H1 (cell line): ENCODE measurements at regions not wholly inside any gene's neighbourhood (a gene's known extent, or its start where the extent isn't known, plus 50 kb on each side); places are given as distances from the start of the nearest gene placed in this dataset.

Experiments used
- CTCF ChIA-PET: fragments of 300-600 bp; sonication (Branson Sonifier 250); formaldehyde crosslinking; loops from one replicate; lab custom pipeline; 2021; ENCODE audit not compliant: partially characterized antibody; lab: Charles Lee
- POLR2A ChIA-PET: fragments of 300-600 bp; sonication (Branson Sonifier 250); formaldehyde crosslinking; loops from one replicate; lab custom pipeline; 2021; ENCODE audit warnings: inconsistent platforms; ENCODE audit not compliant: partially characterized antibody; lab: Charles Lee
- DNase-seq, 2 experiments: peaks; one replicate each; pipeline versions ENCODE4 v3.0.0 to v3.0.0-alpha.2; 2010 to 2022; ENCODE audit warnings: low spot score in 2 of 2, low read depth in 1 of 2, mixed read lengths in 1 of 2
- FAIRE-seq: peaks from 2 replicates; lab custom pipeline; 2011; peaks lifted over from hg19 to GRCh38; lab: Jason Lieb, UNC
- H2AFZ ChIP-seq: 2 replicates; pipeline ENCODE4 v1.8.1; 2012; ENCODE audit warnings: low read length, inconsistent platforms
- H2AK5ac ChIP-seq: 2 replicates; pipeline ENCODE4 v1.6.1; 2013; ENCODE audit warnings: low read depth, low read length
- H2BK120ac ChIP-seq: replicated peaks from 2 replicates; pipeline ENCODE3; 2013; ENCODE audit warnings: low read depth, low read length, inconsistent platforms
- H2BK12ac ChIP-seq: 2 replicates; pipeline ENCODE4 v1.6.1; 2013; ENCODE audit warnings: low read depth, low read length
- H2BK15ac ChIP-seq: 2 replicates; pipeline ENCODE4 v1.6.1; 2013; ENCODE audit warnings: low read length
- H2BK20ac ChIP-seq: 2 replicates; pipeline ENCODE4 v1.6.1; 2013; ENCODE audit warnings: low read length
- H2BK5ac ChIP-seq: 2 replicates; pipeline ENCODE4 v1.6.1; 2013; ENCODE audit warnings: low read depth, low read length
- H3K14ac ChIP-seq: 2 replicates; pipeline ENCODE4 v1.6.1; 2013; ENCODE audit warnings: inconsistent platforms; ENCODE audit not compliant: insufficient read length
- H3K18ac ChIP-seq: 2 replicates; pipeline ENCODE4 v1.6.1; 2013; ENCODE audit warnings: low read length; ENCODE audit errors: extremely low read depth
- H3K23ac ChIP-seq: 2 replicates; pipeline ENCODE4 v1.6.1; 2013; ENCODE audit warnings: inconsistent platforms; ENCODE audit not compliant: insufficient read length
- H3K23me2 ChIP-seq: 2 replicates; pipeline ENCODE4 v1.6.1; 2013; ENCODE audit warnings: low read depth, low read length
- H3K27ac ChIP-seq: 2 replicates; pipeline ENCODE4 v1.6.1; 2011; ENCODE audit warnings: low read depth, low read length, inconsistent platforms
- H3K27me3 ChIP-seq, 4 experiments: replicated peaks in 1 of 4; 1 replicate in 1 of 4; 2 replicates in 3 of 4; pipeline versions ENCODE4 v1.6.1 to v1.8.1; 2011 to 2013; ENCODE audit warnings: low read length in 3 of 4, mild to moderate bottlenecking in 3 of 4, inconsistent platforms in 2 of 4, mixed read lengths in 2 of 4, moderate library complexity in 1 of 4; ENCODE audit not compliant: control insufficient read depth in 3 of 4, insufficient read depth in 3 of 4; ENCODE audit errors: extremely low read depth in 1 of 4
- H3K36me3 ChIP-seq, 4 experiments: 2 replicates each; pipeline versions ENCODE4 v1.6.1 to v1.8.1; 2011 to 2013; ENCODE audit warnings: mild to moderate bottlenecking in 4 of 4, low read length in 3 of 4, moderate library complexity in 2 of 4, control low read depth in 1 of 4, inconsistent platforms in 1 of 4; ENCODE audit not compliant: insufficient read depth in 4 of 4, control insufficient read depth in 2 of 4
- H3K4ac ChIP-seq: replicated peaks from 2 replicates; pipeline ENCODE3; 2013; ENCODE audit warnings: low read length, low read depth, mixed read lengths, inconsistent platforms; ENCODE audit not compliant: insufficient read length
- H3K4me1 ChIP-seq, 4 experiments: replicated peaks in 1 of 4; 1 replicate in 1 of 4; 2 replicates in 3 of 4; pipeline versions ENCODE4 v1.6.1 to v1.8.1; 2011 to 2013; ENCODE audit warnings: low read length in 3 of 4, inconsistent platforms in 2 of 4, mixed read lengths in 1 of 4; ENCODE audit not compliant: insufficient read depth in 4 of 4, control insufficient read depth in 3 of 4
- H3K4me2 ChIP-seq, 2 experiments: 2 replicates each; pipeline versions ENCODE4 v1.6.1 to v1.8.1; 2011 to 2013; ENCODE audit warnings: low read depth in 2 of 2, low read length in 2 of 2, control low read depth in 1 of 2, inconsistent platforms in 1 of 2, mild to moderate bottlenecking in 1 of 2; ENCODE audit not compliant: insufficient read depth in 1 of 2
- H3K4me3 ChIP-seq, 4 experiments: fragments of 200-600, 300-600 bp in 1 of 4; sonication (generic), shearing (Covaris generic), sonication (Bioruptor Twin) in 1 of 4; 2 replicates each; pipeline versions ENCODE4 v1.5.1 to v1.8.1; 2011 to 2016; ENCODE audit warnings: low read length in 4 of 4, low read depth in 3 of 4, control low read depth in 2 of 4, inconsistent platforms in 2 of 4, mild to moderate bottlenecking in 2 of 4, mixed read lengths in 1 of 4, moderate library complexity in 1 of 4; ENCODE audit not compliant: insufficient read depth in 2 of 4; ENCODE audit errors: extremely low read depth in 1 of 4
- H3K56ac ChIP-seq: replicated peaks from 2 replicates; pipeline ENCODE3; 2013; ENCODE audit warnings: low read depth, mild to moderate bottlenecking, mixed read lengths, low read length, inconsistent platforms; ENCODE audit not compliant: insufficient read length
- H3K79me1 ChIP-seq: 2 replicates; pipeline ENCODE4 v1.6.1; 2013; ENCODE audit warnings: low read depth, low read length, control low read depth
- H3K79me2 ChIP-seq, 2 experiments: 2 replicates each; pipeline versions ENCODE4 v1.6.1 to v1.8.1; 2012 to 2013; ENCODE audit warnings: low read length in 2 of 2, mild to moderate bottlenecking in 2 of 2, inconsistent platforms in 1 of 2; ENCODE audit not compliant: insufficient read depth in 2 of 2, control insufficient read depth in 1 of 2
- H3K9ac ChIP-seq, 4 experiments: replicated peaks in 1 of 4; 1 replicate in 1 of 4; 2 replicates in 3 of 4; pipeline versions ENCODE4 v1.6.1 to v1.8.1; 2011 to 2013; ENCODE audit warnings: low read depth in 3 of 4, low read length in 3 of 4, control low read depth in 2 of 4, mild to moderate bottlenecking in 2 of 4, moderate library complexity in 2 of 4, inconsistent platforms in 1 of 4; ENCODE audit errors: extremely low read depth in 1 of 4
- H3K9me3 ChIP-seq, 2 experiments: 2 replicates each; pipeline versions ENCODE4 v1.6.1 to v1.8.1; 2012 to 2013; ENCODE audit warnings: mild to moderate bottlenecking in 2 of 2, moderate library complexity in 2 of 2, control low read depth in 1 of 2, inconsistent platforms in 1 of 2, low read depth in 1 of 2, low read length in 1 of 2, mixed read lengths in 1 of 2; ENCODE audit not compliant: insufficient read depth in 2 of 2
- H4K20me1 ChIP-seq, 2 experiments: replicated peaks in 1 of 2; 2 replicates each; pipeline versions ENCODE3 to v1.8.1; 2011 to 2013; ENCODE audit warnings: inconsistent platforms in 2 of 2, low read length in 2 of 2, mild to moderate bottlenecking in 1 of 2; ENCODE audit not compliant: insufficient read depth in 2 of 2, control insufficient read depth in 1 of 2
- H4K5ac ChIP-seq: 2 replicates; pipeline ENCODE4 v1.6.1; 2013; ENCODE audit warnings: low read length, low read depth, mixed read lengths, inconsistent platforms; ENCODE audit not compliant: insufficient read length
- H4K8ac ChIP-seq: 2 replicates; pipeline ENCODE4 v1.8.0; 2013; ENCODE audit warnings: mild to moderate bottlenecking, moderate library complexity, low read length, inconsistent platforms; ENCODE audit not compliant: insufficient read depth; ENCODE audit errors: extremely low read depth
- H4K91ac ChIP-seq: replicated peaks from 2 replicates; pipeline ENCODE3; 2013; ENCODE audit warnings: low read length, mixed read lengths, inconsistent platforms; ENCODE audit not compliant: insufficient read length
- CBX8 ChIP-seq: fragments of 300-800, 300-1000 bp; sonication (generic); IDR thresholded peaks from 2 replicates; pipeline ENCODE4 v1.7.1; 2016; ENCODE audit warnings: low read depth, low read length, borderline replicate concordance
- CEBPB ChIP-seq: IDR thresholded peaks from 2 replicates; pipeline ENCODE4 v1.6.1; 2012; ENCODE audit warnings: low read depth, low read length
- EZH2 ChIP-seq: fragments of 200-600 bp; sonication (generic); IDR thresholded peaks from 2 replicates; pipeline ENCODE4 v1.7.1; 2012; ENCODE audit warnings: low read depth, mild to moderate bottlenecking, moderate library complexity, low read length, inconsistent platforms; ENCODE audit not compliant: severe bottlenecking
- GABPA ChIP-seq: IDR thresholded peaks from 2 replicates; pipeline ENCODE4 v1.6.1; 2011; ENCODE audit warnings: mild to moderate bottlenecking, low read length, moderate library complexity, borderline replicate concordance; ENCODE audit not compliant: insufficient read depth
- KDM1A ChIP-seq: fragments of 200-600, 300-600 bp; sonication (generic); IDR thresholded peaks from 2 replicates; pipeline ENCODE4 v1.7.1; 2016; ENCODE audit warnings: mild to moderate bottlenecking, low read length, borderline replicate concordance
- KDM5A ChIP-seq: fragments of 200-600 bp; IDR thresholded peaks from 2 replicates; pipeline ENCODE4 v1.7.1; 2012; ENCODE audit warnings: mild to moderate bottlenecking, low read length, inconsistent platforms, mixed read lengths
- MAFK ChIP-seq: IDR thresholded peaks from 2 replicates; pipeline ENCODE4 v1.6.1; 2012; ENCODE audit warnings: low read depth, mild to moderate bottlenecking, improper control_type of control experiment, low read length
- RNF2 ChIP-seq: fragments of 200-900, 300-1000 bp; sonication (generic); IDR thresholded peaks from 2 replicates; pipeline ENCODE4 v1.7.1; 2016; ENCODE audit warnings: borderline replicate concordance, low read depth, mild to moderate bottlenecking, antibody characterized with exemption, low read length; ENCODE audit not compliant: poor library complexity, severe bottlenecking; ENCODE audit errors: missing control alignments
- TEAD4 ChIP-seq: IDR thresholded peaks from 2 replicates; pipeline ENCODE4 v1.6.1; 2012; ENCODE audit warnings: low read depth, low read length, inconsistent platforms, mixed read lengths
- YY1 ChIP-seq: IDR thresholded peaks from 2 replicates; pipeline ENCODE4 v1.6.1; 2011; ENCODE audit warnings: low read depth, mild to moderate bottlenecking, low read length
- WGBS, 2 experiments: shearing (Covaris generic) in 1 of 2; methylation state at CpG; one replicate each; pipeline versions ENCODE4 v1.1.6 to v1.1.7; 2013 to 2015; ENCODE audit warnings: low lambda C conversion rate in 2 of 2, mixed read lengths in 2 of 2, inconsistent platforms in 1 of 2, low coverage in 1 of 2, missing lambda C conversion rate in 1 of 2; ENCODE audit not compliant: insufficient replicate concordance in 2 of 2, insufficient coverage in 1 of 2, insufficient read length in 1 of 2; ENCODE audit errors: extremely low coverage in 1 of 2, missing lambda C conversion rate in 1 of 2; 5-methylcytosine and 5-hydroxymethylcytosine counted together

- ChIA-PET POLR2A (no interaction called here), CTCF (no interaction called here)
- FAIRE-seq, result no peak
- Histone ChIP-seq H3K23ac (no peak overlapping the region), H4K8ac (no peak overlapping the region), H3K4ac (no peak overlapping the region), H2AK5ac (no peak overlapping the region), H3K14ac (no peak overlapping the region), H3K23me2 (no peaks in the 10 kb centered on the region), H3K27me3 (no peaks in the 10 kb centered on the region), H4K20me1 (no peaks in the 10 kb centered on the region), H3K79me2 (no peaks in the 10 kb centered on the region), H3K9ac (no peak overlapping the region), H2BK120ac (no peak overlapping the region), H3K27ac (no peak overlapping the region), H2BK20ac (no peak overlapping the region), H3K36me3 (no peaks in the 10 kb centered on the region), H2BK15ac (no peak overlapping the region), H3K4me2 (no peak overlapping the region), H2BK5ac (no peak overlapping the region), H3K18ac (no peak overlapping the region), H3K79me1 (no peaks in the 10 kb centered on the region), H2AFZ (no peak overlapping the region), H3K4me1 (no peaks in the 10 kb centered on the region), H3K56ac (no peak overlapping the region), H3K4me3 (no peak overlapping the region), H4K5ac (no peak overlapping the region), H2BK12ac (no peak overlapping the region), H3K9me3 (no peaks in the 10 kb centered on the region), H4K91ac (no peak overlapping the region)
- 87% methylated on average over 2 of the region's 2 CpGs; no CpG with 5 or more reads in 1 of the 2 experiments for WGBS, 2 experiments
- DNase-seq, result no peak
- TF ChIP-seq KDM1A, result no peak
- TF ChIP-seq CBX8, result no peak
- TF ChIP-seq TEAD4, result no peak
- no peak for TF ChIP-seq CEBPB
- TF ChIP-seq EZH2, result no peak
- no peak for TF ChIP-seq KDM5A
- no peak for TF ChIP-seq GABPA
- no peak for TF ChIP-seq RNF2
- TF ChIP-seq MAFK, result no peak
- no peak for TF ChIP-seq YY1
These were observed 537.5 kb downstream of the SPRY1 start for GRCh38 chr4:123934096-123934495.
